SK-N-SH (cell line): ENCODE measurements at regions not wholly inside any gene's neighbourhood (a gene's known extent, or its start where the extent isn't known, plus 50 kb on each side); places are given as distances from the start of the nearest gene placed in this dataset.

Experiments
- CTCF ChIA-PET: fragments of 300-600, 350-600 bp; formaldehyde crosslinking; extraction: SDS; loops from one replicate; lab custom pipeline; 2021; lab: Yijun Ruan, JAX
- POLR2A ChIA-PET: fragments of 350-600 bp; sonication (Branson Sonifier 250); formaldehyde crosslinking; extraction: SDS; loops from one replicate; lab custom pipeline; 2020; ENCODE audit warnings: antibody characterized with exemption, inconsistent platforms; lab: Yijun Ruan, JAX
- DNase-seq: peaks from one replicate; pipeline ENCODE4 v3.0.0; 2012
- H2AFZ ChIP-seq: fragments of 200-600 bp; sonication (generic); 2 replicates; pipeline ENCODE4 v1.8.1; 2016; ENCODE audit warnings: antibody characterized with exemption, mild to moderate bottlenecking, low read depth
- H3F3A ChIP-seq: fragments of 200-600 bp; sonication (generic); replicated peaks from 2 replicates; pipeline ENCODE3; 2016; ENCODE audit warnings: antibody characterized with exemption, mild to moderate bottlenecking; ENCODE audit not compliant: insufficient read depth
- H3K27ac ChIP-seq, 2 experiments: fragments of 200-500 bp in 1 of 2; fragments of 200-600 bp in 1 of 2; sonication (Bioruptor generic) in 1 of 2; sonication (generic), shearing (Covaris generic) in 1 of 2; 2 replicates each; pipeline versions ENCODE4 v1.5.1 to v1.6.1; 2014 to 2016; ENCODE audit warnings: low read depth in 2 of 2, inconsistent platforms in 1 of 2, low read length in 1 of 2, mild to moderate bottlenecking in 1 of 2, mixed read lengths in 1 of 2
- H3K27me3 ChIP-seq: fragments of 200-600 bp; sonication (generic), shearing (Covaris generic); 2 replicates; pipeline ENCODE4 v1.6.1; 2016; ENCODE audit warnings: mixed run types; ENCODE audit not compliant: insufficient read depth
- H3K36me3 ChIP-seq, 2 experiments: fragments of 200-500 bp in 1 of 2; fragments of 200-600 bp in 1 of 2; sonication (Bioruptor generic) in 1 of 2; sonication (generic) in 1 of 2; replicated peaks in 1 of 2; 2 replicates each; pipeline versions ENCODE3 to v1.5.1; 2014 to 2016; ENCODE audit warnings: low read length in 1 of 2, mild to moderate bottlenecking in 1 of 2; ENCODE audit not compliant: insufficient read depth in 2 of 2, control insufficient read depth in 1 of 2
- H3K4me1 ChIP-seq, 2 experiments: fragments of 200-500 bp in 1 of 2; fragments of 200-600 bp in 1 of 2; sonication (Bioruptor generic) in 1 of 2; sonication (generic), shearing (Covaris generic) in 1 of 2; 2 replicates each; pipeline versions ENCODE4 v1.5.1 to v1.6.1; 2014 to 2016; ENCODE audit warnings: low read depth in 1 of 2, low read length in 1 of 2, mixed run types in 1 of 2; ENCODE audit not compliant: insufficient read depth in 2 of 2, control insufficient read depth in 1 of 2
- H3K4me2 ChIP-seq: fragments of 200-600 bp; sonication (generic), shearing (Covaris generic); 2 replicates; pipeline ENCODE4 v1.6.1; 2017; ENCODE audit warnings: mixed run types
- H3K4me3 ChIP-seq, 2 experiments: fragments of 200-500 bp in 1 of 2; fragments of 200-600 bp in 1 of 2; sonication (Bioruptor generic) in 1 of 2; sonication (generic), shearing (Covaris generic) in 1 of 2; 2 replicates each; pipeline versions ENCODE4 v1.5.1 to v1.8.1; 2014 to 2016; ENCODE audit warnings: low read depth in 2 of 2, inconsistent platforms in 1 of 2, low read length in 1 of 2, mild to moderate bottlenecking in 1 of 2, mixed read lengths in 1 of 2, moderate library complexity in 1 of 2
- H3K79me2 ChIP-seq: fragments of 200-600 bp; sonication (generic); 2 replicates; pipeline ENCODE4 v1.8.1; 2017; ENCODE audit warnings: mild to moderate bottlenecking; ENCODE audit not compliant: insufficient read depth
- H3K9ac ChIP-seq: fragments of 200-600 bp; sonication (generic); 2 replicates; pipeline ENCODE4 v1.6.1; 2017; ENCODE audit warnings: mixed run types
- H3K9me2 ChIP-seq: fragments of 200-600 bp; sonication (generic); 2 replicates; pipeline ENCODE4 v1.6.1; 2017; ENCODE audit warnings: mixed run types
- H3K9me3 ChIP-seq: fragments of 200-600 bp; sonication (generic); 2 replicates; pipeline ENCODE4 v1.6.1; 2017; ENCODE audit warnings: mixed run types, mild to moderate bottlenecking, moderate library complexity
- H4K20me1 ChIP-seq: fragments of 200-600 bp; sonication (generic); 2 replicates; pipeline ENCODE4 v1.6.1; 2017; ENCODE audit warnings: mild to moderate bottlenecking, mixed run types; ENCODE audit not compliant: insufficient read depth
- ELF1 ChIP-seq: IDR thresholded peaks from 2 replicates; pipeline ENCODE4 v1.4.0; 2012
- FOSL2 ChIP-seq: IDR thresholded peaks from 2 replicates; pipeline ENCODE4 v1.4.0; 2012; ENCODE audit warnings: low read depth, mild to moderate bottlenecking, moderate library complexity, borderline replicate concordance
- FOXJ3 ChIP-seq: sonication (generic); formaldehyde crosslinking; IDR thresholded peaks from 2 replicates; pipeline ENCODE4 v1.5.1; 2020; ENCODE audit warnings: mild to moderate bottlenecking, missing genetic modification reagents
- MEF2A ChIP-seq: IDR thresholded peaks from 2 replicates; pipeline ENCODE4 v1.4.0; 2012; ENCODE audit warnings: low read depth, borderline replicate concordance
- RFX5 ChIP-seq: IDR thresholded peaks from 2 replicates; pipeline ENCODE4 v1.6.1; 2012; ENCODE audit warnings: mild to moderate bottlenecking, improper control_type of control experiment, low read length
- TEAD4 ChIP-seq: IDR thresholded peaks from 2 replicates; pipeline ENCODE4 v1.4.0; 2012; ENCODE audit warnings: mild to moderate bottlenecking, borderline replicate concordance; ENCODE audit not compliant: insufficient read depth
- WGBS: methylation state at CpG from one replicate; pipeline ENCODE4 v1.1.6; 2017; ENCODE audit warnings: low lambda C conversion rate; 5-methylcytosine and 5-hydroxymethylcytosine counted together
- TF ChIP-seq, protein P1 (sequence below): IDR thresholded peaks from 2 replicates; pipeline ENCODE4 v1.4.0; 2012; ENCODE audit warnings: low read depth, borderline replicate concordance

GRCh38 chr12:30106204-30106965, 322.6 kb upstream of the TMTC1 start:
- Histone ChIP-seq H3K4me2 (no peak overlapping the region), H3K79me2 (no peaks in the 10 kb centered on the region), H3K9me2 (no peaks in the 10 kb centered on the region), H3K4me1 (peaks cover 0 to 7% of the 10 kb centered on the region in 2 experiments; a peak in 2 of 4 replicates), H3K36me3 (no peaks in the 10 kb centered on the region), H3K4me3 (no peak overlapping the region), H3K27me3 (no peaks in the 10 kb centered on the region), H3F3A (no peaks in the 10 kb centered on the region), H3K9me3 (no peaks in the 10 kb centered on the region), H2AFZ (no peak overlapping the region), H4K20me1 (no peaks in the 10 kb centered on the region), H3K27ac (no peak overlapping the region), H3K9ac (no peak overlapping the region)
- ChIA-PET POLR2A (no interaction called here), CTCF (interaction anchor here (0.7 kb wide), 1 partner anchor 302 kb away, joined by 3 read pairs; no protein-coding TSS in a partner anchor)
- WGBS = 56% methylated on average over 9 of the region's 9 CpGs
- no peak for DNase-seq
- TF ChIP-seq TEAD4 = no peak

- no peaks in the 10 kb centered on the region for H3K27me3 ChIP-seq
- H3K9me3 ChIP-seq = no peaks in the 10 kb centered on the region
- no peak overlapping the region for H3K4me2 ChIP-seq
- H3K4me3 ChIP-seq = no peak overlapping the region
- TF ChIP-seq, protein P1, sequence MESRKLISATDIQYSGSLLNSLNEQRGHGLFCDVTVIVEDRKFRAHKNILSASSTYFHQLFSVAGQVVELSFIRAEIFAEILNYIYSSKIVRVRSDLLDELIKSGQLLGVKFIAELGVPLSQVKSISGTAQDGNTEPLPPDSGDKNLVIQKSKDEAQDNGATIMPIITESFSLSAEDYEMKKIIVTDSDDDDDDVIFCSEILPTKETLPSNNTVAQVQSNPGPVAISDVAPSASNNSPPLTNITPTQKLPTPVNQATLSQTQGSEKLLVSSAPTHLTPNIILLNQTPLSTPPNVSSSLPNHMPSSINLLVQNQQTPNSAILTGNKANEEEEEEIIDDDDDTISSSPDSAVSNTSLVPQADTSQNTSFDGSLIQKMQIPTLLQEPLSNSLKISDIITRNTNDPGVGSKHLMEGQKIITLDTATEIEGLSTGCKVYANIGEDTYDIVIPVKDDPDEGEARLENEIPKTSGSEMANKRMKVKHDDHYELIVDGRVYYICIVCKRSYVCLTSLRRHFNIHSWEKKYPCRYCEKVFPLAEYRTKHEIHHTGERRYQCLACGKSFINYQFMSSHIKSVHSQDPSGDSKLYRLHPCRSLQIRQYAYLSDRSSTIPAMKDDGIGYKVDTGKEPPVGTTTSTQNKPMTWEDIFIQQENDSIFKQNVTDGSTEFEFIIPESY = no peak
- no peak for TF ChIP-seq RFX5
- no peak for TF ChIP-seq FOXJ3 (CRISPR knock-in tag)
- TF ChIP-seq ELF1 = no peak
- H2AFZ ChIP-seq = no peak overlapping the region
- H4K20me1 ChIP-seq = no peaks in the 10 kb centered on the region
- no peaks in the 10 kb centered on the region for H3F3A ChIP-seq
- ChIA-PET CTCF (interaction anchor here (0.7 kb wide), 1 partner anchor 301 kb away, joined by 3 read pairs; no protein-coding TSS in a partner anchor), POLR2A (no interaction called here)
- DNase-seq = no peak
- no peak overlapping the region for H3K9ac ChIP-seq
- H3K36me3 ChIP-seq = no peaks in the 10 kb centered on the region
- H3K79me2 ChIP-seq = no peaks in the 10 kb centered on the region
- H3K4me1 ChIP-seq = no peaks in the 10 kb centered on the region; a peak in 1 of 4 replicates
- WGBS = 27% methylated on average over 2 of the region's 2 CpGs
- no peaks in the 10 kb centered on the region for H3K9me2 ChIP-seq
- H3K27ac ChIP-seq = no peak overlapping the region
Measured at GRCh38 chr12:30105505-30105904, 321.8 kb upstream of the TMTC1 start.

DNA sequence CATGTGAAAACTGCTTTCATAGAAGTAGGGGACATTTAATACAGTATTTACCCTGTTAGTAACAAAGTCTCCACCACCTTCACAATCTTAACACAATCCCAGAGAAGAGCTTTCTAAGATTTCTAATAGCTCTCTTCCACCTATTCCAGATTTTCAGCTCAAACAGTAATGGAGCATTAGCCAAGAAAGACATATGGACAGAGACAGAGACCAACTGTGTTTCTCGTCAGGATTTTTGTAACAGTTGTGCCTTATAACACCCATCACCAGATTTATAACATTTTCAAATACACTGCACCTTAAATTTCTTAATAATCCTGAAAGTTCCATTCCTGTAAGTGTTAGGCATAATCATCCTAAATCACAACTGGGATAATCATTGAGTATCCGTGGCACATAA, 321.2 kb upstream of the TMTC1 start:
- H2AFZ ChIP-seq = no peak overlapping the region
- no peaks in the 10 kb centered on the region for H3F3A ChIP-seq
- no peaks in the 10 kb centered on the region; a peak in 1 of 4 replicates for H3K4me1 ChIP-seq
- no peaks in the 10 kb centered on the region for H4K20me1 ChIP-seq
- WGBS = 40% methylated on average over 2 of the region's 2 CpGs
- H3K79me2 ChIP-seq = no peaks in the 10 kb centered on the region
- H3K9me2 ChIP-seq = no peaks in the 10 kb centered on the region
- H3K4me2 ChIP-seq = no peak overlapping the region
- no peak overlapping the region for H3K4me3 ChIP-seq
- no peaks in the 10 kb centered on the region for H3K36me3 ChIP-seq
- no peak for TF ChIP-seq FOSL2
- TF ChIP-seq MEF2A = no peak
- H3K27ac ChIP-seq = no peak overlapping the region
- H3K9ac ChIP-seq = no peak overlapping the region
- ChIA-PET CTCF (no interaction called here), POLR2A (no interaction called here)
- DNase-seq = no peak
- no peaks in the 10 kb centered on the region for H3K9me3 ChIP-seq
- no peaks in the 10 kb centered on the region for H3K27me3 ChIP-seq
